ENCODE measurements at regions not wholly inside any gene's neighbourhood (a gene's known extent, or its start where the extent isn't known, plus 50 kb on each side); places are given as distances from the start of the nearest gene placed in this dataset.
"Not testable (repeated sequence)": the region's sequence is repeated elsewhere in the genome, so short reads cannot be mapped to it uniquely, and the experiment has no call there.

DNA sequence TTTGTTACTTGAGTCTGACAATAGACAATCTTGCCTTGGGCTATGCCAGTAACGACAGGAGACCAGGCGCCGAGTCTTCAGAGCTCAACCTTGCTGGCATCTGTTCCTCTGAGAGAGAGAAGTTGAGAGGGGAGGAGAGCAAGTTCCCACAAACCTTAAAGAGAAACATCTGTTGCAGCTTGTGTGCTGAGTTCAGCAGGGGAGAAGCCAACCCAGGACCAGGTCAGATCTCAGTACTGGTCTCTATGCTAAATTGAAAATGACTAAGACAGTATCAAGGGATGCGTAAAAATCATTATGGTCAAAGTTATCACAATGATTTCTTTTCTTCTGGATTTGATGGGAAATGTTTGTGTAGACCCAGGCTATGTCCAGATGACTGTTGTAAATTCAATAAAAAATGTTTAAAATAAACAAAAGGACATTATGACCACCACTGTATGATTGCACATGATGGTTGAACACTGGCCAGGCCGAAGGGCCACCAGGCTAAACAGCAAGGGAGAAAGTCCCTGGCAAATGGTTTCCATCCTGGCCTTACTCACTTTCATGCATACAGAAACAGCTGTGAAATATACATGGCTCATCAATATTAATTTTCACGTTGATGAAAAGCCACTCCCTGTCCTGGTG lies 100.3 kb upstream of the PMAIP1 start:
- no peak for DNase-seq

DNA sequence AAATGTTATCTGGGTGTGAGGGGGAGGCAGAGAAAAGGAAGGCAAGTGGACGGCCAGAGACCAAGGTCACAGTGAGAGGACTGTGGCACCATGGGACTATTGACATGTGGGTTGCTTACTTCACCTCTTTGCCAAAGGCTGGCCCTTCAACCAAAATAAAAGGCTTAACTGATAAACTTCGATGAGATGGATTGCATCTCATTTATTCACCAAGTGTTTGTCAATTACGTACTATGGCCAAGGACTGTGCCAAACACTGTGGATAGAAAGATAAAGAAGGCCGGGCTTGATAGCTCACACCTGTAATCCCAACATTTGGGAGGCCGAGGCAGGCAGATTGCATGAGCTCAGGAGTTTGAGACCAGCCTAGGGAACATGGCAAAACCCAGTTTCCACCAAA lies 98.7 kb upstream of the CCBE1 start:
- no peak for DNase-seq

DNA sequence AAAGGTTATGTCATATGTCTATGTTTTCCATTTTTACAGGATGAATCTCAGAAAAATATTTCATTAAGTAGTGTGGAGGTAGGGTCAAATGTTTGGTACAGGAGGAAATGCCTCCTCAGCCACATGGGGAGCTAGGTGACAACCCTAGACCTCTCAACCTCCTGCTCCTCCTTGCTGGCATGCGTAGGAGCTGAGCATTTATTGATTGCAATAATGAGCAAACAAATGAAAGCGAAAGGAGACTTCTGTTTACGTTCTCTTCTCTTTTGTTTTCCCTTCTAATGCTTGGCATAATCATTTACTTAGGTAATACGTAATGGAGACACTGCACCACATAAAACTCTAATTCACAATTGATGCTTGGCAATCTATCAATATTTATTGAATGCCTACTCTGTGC lies 95.1 kb upstream of the CCBE1 start:
- no peak for DNase-seq

DNA sequence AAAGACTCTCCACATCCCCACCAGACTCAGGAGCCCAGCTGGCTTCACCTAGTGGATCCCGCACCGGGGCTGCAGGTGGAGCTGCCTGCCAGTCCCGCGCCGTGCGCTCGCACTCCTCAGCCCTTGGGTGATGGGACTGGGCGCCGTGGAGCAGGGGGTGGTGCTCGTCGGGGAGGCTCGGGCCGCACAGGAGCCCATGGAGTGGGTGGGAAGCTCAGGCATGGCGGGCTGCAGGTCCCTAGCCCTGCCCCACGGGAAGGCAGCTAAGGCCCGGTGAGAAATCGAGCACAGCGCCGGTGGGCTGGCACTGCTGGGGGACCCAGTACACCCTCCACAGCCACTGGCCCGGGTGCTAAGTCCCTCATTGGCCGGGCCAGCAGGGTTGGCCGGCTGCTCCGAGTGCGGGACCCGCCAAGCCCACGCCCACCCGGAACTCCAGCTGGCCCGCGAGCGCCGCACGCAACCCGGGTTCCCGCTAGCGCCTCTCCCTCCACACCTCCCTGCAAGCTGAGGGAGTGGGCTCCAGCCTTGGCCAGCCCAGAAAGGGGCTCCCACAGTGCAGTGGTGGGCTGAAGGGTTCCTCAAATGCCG lies 93.2 kb upstream of the CCBE1 start:
- not testable (repeated sequence) for DNase-seq

DNA sequence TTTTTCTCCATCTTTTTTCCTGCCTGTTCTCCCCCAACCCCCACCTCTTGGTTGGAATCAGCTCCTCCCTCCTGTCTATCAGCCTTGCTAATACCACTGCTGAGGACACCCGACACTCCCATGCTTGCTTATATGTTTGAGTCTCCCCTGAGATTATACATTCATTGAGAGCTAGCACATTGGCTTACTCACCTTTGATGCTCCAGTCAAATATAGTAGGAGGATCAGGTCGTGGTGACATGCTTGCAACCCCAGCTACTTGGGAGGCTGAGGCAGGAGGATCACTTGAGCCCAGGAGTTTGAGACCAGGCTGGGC lies 91.5 kb upstream of the CCBE1 start:
- DNase-seq: no peak

DNA sequence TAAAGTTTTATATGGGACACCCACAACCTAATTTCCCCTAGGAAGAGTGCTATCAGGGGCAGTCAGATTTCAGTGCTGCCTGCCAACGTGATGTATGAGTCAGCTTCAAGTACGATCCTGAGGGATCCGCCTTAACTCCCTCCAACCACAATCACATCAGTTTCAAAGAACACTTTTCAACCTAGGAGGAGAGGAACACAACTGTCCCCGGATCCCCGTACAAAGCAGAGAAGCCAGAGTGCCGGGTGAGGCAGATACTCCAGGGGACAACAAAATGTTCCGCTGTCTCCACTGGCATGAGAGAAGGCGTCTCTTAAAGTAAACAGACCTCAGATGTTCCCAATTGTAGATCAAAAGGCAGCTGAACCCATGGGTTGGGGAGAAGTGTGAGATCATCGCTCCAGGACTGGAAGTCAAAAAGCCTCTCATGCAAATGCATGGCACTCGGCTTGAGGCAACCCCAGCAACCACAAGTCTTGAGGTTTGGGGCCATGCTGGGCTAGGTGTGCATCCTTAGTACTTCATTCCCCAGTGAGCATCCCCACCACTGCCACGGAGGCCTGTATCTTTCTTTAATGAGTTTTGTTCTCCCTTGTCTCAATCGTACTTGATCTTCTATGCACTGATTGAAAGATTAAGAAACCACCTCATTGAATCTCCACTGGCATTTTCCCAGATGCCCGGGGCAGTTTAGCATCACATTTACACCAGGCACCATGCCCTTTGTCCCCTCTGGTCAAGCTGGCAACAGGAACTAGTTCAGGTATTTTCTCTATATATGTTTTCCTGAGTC lies 91.0 kb upstream of the CCBE1 start:
- no peak for DNase-seq

DNA sequence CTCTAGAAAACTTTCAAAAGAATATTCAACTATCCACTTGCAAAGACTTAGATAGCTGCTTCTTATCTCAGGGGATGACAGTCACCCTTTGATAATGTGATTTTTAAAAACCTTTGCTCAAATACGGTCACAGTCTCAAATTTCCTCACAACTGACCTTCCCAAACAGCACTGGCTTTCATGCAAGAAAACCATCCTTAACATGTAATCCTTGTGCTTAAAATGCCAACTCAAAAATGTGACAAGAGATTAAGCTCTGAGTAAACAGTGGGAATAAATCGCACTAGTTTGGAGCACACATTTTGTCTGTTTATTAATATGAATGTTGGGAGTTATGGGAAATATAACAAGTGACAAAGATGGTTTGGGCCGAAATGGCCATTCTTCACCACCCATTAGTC lies 87.5 kb upstream of the CCBE1 start:
- no peak for DNase-seq

DNA sequence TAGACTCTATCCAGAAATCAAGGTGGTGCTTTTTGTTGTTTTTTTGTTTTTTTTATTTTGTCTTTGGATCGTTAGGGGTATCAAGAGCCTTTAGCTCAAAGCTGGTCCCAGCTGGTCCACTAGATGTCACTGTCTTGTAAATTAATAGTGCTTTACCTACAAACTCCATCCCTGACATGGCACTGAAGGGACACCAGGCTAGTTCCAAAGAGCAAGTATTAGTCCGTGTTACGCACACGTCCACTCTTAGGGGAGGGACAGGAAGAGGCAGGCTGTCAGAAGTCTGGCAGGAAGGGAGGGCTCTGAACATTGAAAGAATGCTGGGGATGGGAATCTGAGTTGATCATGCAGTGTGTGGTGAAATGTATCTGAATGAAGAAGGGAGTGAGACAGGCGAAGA lies 85.9 kb upstream of the CCBE1 start:
- peak; percentile 48 for DNase-seq

DNA sequence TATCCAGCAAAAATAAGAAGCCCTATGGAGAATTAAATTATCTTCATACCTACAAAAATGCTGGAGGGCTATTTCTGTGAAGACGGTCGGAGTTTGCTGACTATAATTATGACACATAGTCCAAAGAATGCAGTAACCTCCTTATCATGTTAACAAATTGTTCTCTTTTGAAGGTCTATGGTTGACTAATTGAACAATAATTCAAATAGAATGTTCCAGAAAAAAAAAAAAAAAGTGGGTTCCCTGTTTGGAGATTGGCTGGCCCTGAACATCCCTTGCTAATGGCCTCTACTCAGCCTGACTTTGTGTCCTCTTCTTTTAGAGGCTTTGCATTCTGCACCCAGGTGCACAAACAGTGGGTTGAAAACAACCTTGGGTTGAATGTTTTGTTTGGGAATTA lies 82.8 kb upstream of the CCBE1 start:
- DNase-seq: no peak

DNA sequence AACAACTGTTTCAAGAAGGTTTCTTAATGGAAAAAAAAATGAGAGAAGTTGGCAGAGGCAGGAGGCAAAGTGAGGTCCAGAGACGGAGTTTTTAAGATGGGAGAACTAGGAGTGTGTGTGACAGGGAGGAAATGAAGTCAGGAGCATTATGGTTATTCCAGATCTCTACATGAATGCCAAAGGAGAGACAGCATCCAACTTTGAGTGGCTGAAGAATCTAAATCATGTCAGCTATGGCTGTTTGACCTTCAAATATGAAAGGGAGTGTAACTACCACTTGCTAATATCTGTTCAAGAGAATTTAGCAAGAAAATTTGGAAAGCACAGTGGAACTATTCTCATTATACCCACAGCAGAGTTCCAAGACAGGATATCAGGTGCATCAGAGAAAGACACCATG lies 81.2 kb upstream of the CCBE1 start:
- DNase-seq: no peak

DNA sequence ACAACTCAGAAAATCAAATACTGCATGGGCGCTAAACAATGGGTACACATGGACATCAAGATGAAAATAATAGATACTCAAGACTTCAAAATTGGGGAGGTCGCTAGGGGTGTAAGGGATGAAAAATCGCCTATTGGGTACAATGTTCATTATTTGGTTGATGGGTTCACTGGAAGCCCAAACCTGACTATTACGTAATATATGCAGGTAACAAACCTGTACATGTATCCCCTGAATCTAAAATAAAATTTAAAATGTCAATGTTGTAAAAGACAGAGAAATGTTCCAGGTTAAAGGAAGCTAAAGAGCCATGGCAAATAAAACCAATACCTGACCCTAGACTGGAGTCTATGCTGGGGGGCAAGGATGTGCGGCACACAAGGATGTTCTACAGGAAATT lies 80.4 kb upstream of the CCBE1 start:
- DNase-seq: no peak

DNA sequence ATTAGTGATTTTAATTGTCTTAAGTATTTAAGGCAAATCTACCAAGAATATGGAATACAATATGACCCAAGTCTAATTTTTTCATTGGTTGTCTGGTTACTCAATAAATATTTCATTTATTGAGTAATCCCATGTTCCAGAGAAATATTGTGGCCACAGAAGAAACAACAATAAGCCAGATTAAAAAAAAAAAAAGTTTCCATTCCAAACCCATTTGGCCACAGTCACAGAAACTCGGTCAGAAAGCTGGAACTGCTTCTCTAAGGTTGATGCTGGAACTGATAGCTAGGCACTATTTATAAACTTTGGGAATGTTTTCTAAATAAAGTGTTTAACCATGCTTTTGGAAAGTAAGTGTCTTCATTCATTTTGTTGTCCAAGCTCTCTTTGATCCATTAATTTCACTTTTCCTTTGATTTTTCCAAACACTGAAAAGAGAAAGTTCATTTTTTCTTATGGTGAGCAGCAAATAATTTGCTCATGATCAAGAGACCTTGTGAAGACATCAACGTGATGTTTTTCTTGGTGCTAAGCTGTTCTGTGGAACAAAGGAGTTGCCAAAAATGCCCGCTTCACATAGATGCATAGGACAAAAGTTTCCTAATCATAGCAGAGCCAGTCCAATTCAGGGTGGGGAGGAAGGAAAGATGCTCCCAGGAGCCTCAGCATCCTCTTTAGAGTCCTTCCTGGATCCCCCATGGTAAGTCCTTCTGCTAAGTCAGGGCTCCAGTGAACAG lies 72.1 kb upstream of the CCBE1 start:
- DNase-seq: no peak

DNA sequence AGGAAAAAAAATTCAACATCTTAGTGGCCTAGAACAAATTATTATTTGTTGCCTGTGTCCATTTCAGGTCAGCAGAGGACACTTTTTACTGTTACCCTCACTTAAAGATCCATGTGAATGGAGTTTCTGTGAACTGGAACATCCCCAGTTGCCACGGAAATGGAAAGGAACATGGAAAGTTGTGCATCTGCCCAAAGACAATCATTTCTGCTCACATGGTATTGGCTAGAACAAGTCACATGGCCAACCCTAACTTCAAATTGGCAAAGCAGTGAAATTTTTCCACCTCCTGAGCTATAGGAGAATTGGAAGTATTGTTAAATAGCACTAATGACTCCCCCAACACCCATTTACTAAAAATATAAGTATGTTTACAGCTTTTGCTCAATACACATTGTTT lies 71.2 kb upstream of the CCBE1 start:
- DNase-seq: no peak

DNA sequence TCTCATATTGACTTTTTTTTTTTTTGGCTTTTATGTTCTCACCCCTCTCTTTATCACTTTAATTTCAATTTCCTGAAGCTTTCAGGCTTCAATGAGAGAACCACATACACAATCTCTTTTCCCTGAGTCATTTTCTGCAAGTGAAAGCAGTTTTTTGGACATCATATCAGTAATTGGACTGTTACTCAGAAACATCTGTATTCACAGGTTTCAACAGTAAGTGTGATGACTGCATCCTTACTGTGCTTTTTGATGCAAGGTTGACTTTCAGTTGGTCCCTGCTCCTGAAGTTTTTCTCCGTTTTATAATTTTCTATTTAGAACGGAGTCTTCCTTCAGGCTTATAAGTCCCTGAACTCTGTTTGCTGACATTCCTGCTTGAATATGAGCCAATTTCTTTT lies 70.5 kb upstream of the CCBE1 start:
- no peak for DNase-seq

DNA sequence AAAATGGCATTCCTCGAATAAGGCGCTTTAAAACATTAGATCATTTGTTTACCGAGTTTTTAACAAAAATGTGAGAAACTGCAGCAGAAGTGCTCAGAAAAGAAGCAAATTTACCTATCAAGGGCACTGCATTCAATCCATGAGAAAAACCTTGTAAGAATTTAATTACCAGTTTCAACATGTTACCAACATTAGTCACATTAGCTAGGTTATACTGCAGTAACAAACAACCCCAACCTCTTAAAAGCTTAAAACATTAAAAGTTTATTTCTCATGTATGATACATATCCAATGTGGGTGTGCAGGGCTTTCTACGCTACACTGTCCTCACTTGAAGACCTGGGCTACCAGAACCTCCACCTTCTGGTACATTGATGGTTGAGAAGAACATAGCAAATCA lies 68.1 kb upstream of the CCBE1 start:
- DNase-seq: no peak

DNA sequence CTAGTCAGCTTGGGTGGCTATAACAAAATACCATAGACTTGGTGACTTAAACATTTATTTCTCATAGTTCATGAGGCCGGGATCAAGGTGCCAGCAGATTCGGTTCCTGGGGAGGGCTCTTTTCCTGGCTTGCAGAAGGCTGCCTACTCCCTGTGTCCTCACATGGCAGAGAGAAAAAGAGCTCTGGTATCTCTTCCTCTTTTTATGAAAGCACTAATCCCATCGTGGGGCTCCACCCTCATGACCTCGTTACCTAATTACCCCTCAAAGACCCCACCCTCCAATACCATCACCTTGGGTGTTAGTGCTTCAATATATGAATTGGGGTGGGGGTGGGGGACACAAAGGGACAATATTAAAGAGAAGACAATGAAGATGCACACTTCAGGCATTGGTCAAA lies 67.1 kb upstream of the CCBE1 start:
- DNase-seq: no peak

DNA sequence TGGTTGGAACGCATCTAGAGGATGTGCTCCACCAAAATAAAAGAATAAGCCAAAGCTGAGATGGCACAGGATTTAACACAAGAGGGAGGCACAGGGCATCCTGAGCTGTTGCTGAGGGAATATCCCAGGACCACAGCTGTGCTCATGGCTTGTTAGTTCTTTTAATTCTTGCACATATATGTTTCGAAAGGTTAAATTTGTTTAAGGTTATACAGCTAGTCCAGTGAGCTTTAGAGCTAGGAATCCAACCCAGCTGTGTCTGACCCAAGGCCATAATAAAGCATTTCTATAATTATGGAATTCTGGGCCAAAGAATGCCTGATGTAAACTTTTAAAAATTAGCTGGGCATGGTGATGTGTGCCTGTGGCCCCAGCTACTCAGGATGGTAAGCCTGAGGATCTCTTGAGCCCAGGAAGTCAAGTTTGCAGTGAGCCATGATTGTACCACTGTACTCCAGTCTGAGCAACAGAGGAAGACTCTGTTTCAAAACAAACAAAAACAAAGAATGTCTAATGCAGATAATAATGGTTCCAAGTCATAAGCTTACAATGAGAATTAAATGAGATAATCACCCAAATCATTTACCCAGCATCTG lies 66.4 kb upstream of the CCBE1 start:
- no peak for DNase-seq

DNA sequence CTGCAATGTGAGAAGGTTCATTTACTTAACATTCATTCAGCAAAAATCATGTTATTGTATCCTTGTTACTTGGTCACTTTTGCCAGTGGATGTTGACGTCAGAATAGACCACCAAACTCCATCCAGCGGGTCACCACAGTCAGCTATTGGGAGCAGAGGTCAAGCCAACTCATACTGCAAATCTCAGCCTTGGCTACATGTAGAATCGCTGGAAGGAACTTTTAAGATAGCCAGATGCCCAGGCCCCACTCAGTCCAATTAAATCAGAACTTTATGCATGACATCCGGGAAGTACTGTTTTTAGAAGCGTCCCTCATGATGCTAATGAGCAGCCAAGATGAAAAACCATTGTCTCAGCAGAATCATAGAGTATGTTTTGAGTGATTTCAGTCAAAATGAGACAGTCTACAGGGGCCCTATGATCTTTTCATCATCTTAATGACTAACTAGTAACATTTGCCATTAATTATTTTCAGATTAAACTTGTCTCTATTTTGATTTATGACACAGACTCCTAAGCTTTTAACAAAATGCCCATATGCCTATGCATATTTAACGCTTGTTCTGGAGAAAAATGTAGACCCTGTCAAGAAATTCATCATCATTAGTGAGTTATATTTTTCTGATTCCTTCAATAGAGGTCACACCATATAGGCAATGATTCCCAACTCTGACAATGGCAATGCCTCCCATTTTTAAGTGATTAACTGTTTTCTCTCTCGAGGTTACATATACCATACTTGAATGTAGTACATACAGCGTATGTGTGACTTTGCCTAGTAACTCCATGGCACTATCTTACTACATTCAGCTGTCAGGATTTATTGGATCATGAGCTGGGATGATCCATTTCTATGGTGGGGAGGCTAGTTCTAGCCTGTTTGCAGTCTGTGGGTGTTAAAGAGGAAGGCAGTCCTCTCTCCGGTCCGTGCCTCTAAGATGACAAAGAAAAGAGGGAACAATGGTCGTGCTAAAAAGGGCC lies 63.7 kb upstream of the CCBE1 start:
- DNase-seq: no peak

DNA sequence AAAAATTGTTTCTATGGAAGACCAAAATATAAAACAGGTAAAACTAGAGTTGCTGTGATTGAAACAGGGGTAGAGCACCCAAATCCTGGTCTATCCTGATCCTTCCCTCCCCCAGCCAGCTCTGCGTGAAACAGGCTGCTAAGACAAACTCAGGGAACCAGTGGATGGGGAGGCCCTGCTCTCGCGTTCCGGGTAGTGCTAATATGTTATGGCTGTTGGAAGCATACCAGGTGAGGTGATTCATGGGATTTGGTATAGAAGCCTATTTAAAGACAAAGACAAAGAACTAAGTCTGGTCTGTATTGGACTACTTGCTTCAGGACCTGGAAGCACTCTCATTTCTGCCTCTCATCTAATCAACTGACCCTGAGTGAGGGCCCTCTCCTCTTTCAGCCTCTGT lies 63.0 kb upstream of the CCBE1 start:
- DNase-seq: no peak

DNA sequence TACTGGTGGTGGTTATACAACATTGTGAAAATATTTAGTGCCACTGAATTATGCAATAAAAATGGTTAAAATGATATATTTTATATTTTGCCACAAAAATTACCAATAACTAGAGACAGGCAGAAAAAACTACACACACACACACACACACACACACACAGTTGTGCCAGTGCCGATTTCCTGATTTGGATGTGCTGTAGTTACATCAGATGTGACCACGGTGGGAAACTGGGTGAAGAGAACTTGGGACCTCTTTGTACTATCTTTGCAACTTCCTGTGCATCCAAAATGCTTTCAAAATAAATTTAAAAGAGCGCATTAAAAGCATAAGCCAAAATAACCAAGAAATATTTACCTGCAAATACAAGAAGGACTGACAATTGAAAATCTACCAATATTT lies 61.6 kb upstream of the CCBE1 start:
- DNase-seq: no peak

DNA sequence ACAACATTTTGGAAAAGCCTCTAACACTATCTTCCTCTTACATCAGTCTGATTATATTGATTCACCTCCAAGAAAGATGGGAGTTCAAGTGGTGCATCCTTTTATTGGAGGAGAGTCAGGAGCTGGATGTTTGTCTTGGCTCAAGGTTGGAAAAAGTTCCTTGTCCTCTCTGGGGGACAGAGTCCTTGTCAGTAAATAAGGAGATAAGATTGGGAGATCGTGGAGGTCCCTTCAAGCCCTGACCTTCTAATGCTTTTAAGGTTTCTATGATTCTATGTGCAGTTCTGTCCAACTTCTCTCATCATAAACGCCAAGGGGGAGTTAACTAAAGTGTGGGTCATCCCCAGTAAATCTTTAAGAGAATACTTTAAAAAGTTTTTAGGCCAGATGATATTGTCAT lies 60.9 kb upstream of the CCBE1 start:
- DNase-seq: no peak

DNA sequence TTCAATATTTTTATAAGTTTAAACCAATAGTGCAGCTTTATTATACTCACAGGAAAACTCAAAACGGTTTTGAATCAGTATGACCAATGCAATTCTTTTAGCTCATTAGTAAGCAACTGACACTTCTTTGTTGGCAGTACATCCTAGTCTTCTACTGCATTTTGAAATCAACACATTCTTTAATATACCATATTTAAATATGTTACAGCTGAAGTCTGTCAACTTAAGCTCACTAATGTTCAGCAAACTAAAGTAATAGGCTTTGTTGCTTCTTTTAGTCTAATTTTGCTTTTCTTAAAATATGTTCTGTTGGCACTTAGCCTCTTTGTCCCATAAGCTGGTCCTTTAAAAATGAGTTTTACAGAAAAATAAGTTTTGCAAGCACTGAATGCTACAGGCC lies 55.4 kb upstream of the CCBE1 start:
- DNase-seq: no peak
